HUES64 (cell line): ENCODE measurements at regions not wholly inside any gene's neighbourhood (a gene's known extent, or its start where the extent isn't known, plus 50 kb on each side); places are given as distances from the start of the nearest gene placed in this dataset.

Experiments
- H3K27ac ChIP-seq: 2 replicates; pipeline ENCODE4 v1.7.0; 2013; ENCODE audit warnings: low read depth, low read length, inconsistent platforms
- H3K27me3 ChIP-seq: 2 replicates; pipeline ENCODE4 v1.6.1; 2013; ENCODE audit warnings: mild to moderate bottlenecking, low read length; ENCODE audit not compliant: insufficient read depth
- H3K36me3 ChIP-seq: 2 replicates; pipeline ENCODE4 v1.6.1; 2013; ENCODE audit warnings: mild to moderate bottlenecking, low read length; ENCODE audit not compliant: insufficient read depth
- H3K4me1 ChIP-seq: 2 replicates; pipeline ENCODE4 v1.6.1; 2013; ENCODE audit warnings: mild to moderate bottlenecking, low read length, moderate library complexity; ENCODE audit not compliant: insufficient read depth
- H3K4me3 ChIP-seq: 2 replicates; pipeline ENCODE4 v1.5.1; 2013; ENCODE audit warnings: mild to moderate bottlenecking, low read length, moderate library complexity
- H3K9ac ChIP-seq: 2 replicates; pipeline ENCODE4 v1.6.1; 2013; ENCODE audit warnings: mild to moderate bottlenecking, low read depth, low read length
- H3K9me3 ChIP-seq: 2 replicates; pipeline ENCODE4 v1.6.1; 2013; ENCODE audit warnings: low read depth, low read length; ENCODE audit not compliant: insufficient read depth
- WGBS: fragments of 150-250, 120-280 bp; methylation state at CpG from one replicate; pipeline ENCODE4 v1.1.7; 2013; ENCODE audit warnings: missing lambda C conversion rate; 5-methylcytosine and 5-hydroxymethylcytosine counted together

- Histone ChIP-seq H3K4me1 (peaks cover 42% of the 10 kb centered on the region), H3K27ac (no peak overlapping the region), H3K9me3 (no peaks in the 10 kb centered on the region), H3K36me3 (no peaks in the 10 kb centered on the region), H3K4me3 (no peak overlapping the region), H3K9ac (no peak overlapping the region), H3K27me3 (peaks cover 16% of the 10 kb centered on the region)
- 90% methylated on average over 5 of the region's 5 CpGs for WGBS
Measured at GRCh38 chr1:37319284-37319683, 155.1 kb upstream of the ZC3H12A start.

- 42% methylated on average over 19 of the region's 19 CpGs for WGBS
- Histone ChIP-seq H3K9ac (no peak overlapping the region), H3K4me1 (peaks cover 4% of the 10 kb centered on the region; the same call in 1 of the 2 replicates), H3K36me3 (no peaks in the 10 kb centered on the region), H3K27me3 (no peaks in the 10 kb centered on the region), H3K9me3 (no peaks in the 10 kb centered on the region), H3K27ac (no peak overlapping the region), H3K4me3 (no peak overlapping the region)
Measured at GRCh38 chr1:37323486-37324377, 150.6 kb upstream of the ZC3H12A start.

GRCh38 chr1:37325010-37325409, 149.4 kb upstream of the ZC3H12A start:
- H3K27me3 ChIP-seq, result no peaks in the 10 kb centered on the region
- WGBS, result 70% methylated on average over 2 of the region's 2 CpGs
- no peaks in the 10 kb centered on the region for H3K36me3 ChIP-seq

GRCh38 chr1:37325509-37326437, 148.6 kb upstream of the ZC3H12A start:
- no peak overlapping the region for H3K4me3 ChIP-seq
- H3K36me3 ChIP-seq, result no peaks in the 10 kb centered on the region
- H3K27ac ChIP-seq, result peak overlapping the region; percentile 81
- H3K9me3 ChIP-seq, result no peaks in the 10 kb centered on the region
- peak overlapping the region; percentile 85 for H3K9ac ChIP-seq
- H3K4me1 ChIP-seq, result peaks cover 4% of the 10 kb centered on the region; the same call in 1 of the 2 replicates
- no peaks in the 10 kb centered on the region for H3K27me3 ChIP-seq
- WGBS, result 74% methylated on average over 11 of the region's 11 CpGs

More at GRCh38 chr1:37325010-37325409, 149.4 kb upstream of the ZC3H12A start:
- no peaks in the 10 kb centered on the region for H3K9me3 ChIP-seq
- H3K4me1 ChIP-seq, result peaks cover 4% of the 10 kb centered on the region; the same call in 1 of the 2 replicates
- no peak overlapping the region for H3K4me3 ChIP-seq
- no peak overlapping the region for H3K27ac ChIP-seq
- H3K9ac ChIP-seq, result no peak overlapping the region

GRCh38 chr1:37332126-37332525, 142.3 kb upstream of the ZC3H12A start:
- H3K4me1 ChIP-seq, result no peaks in the 10 kb centered on the region
- 93% methylated on average over 7 of the region's 9 CpGs for WGBS

GRCh38 chr1:37338658-37339057, 135.7 kb upstream of the ZC3H12A start:
- Histone ChIP-seq H3K4me1 (no peaks in the 10 kb centered on the region), H3K27me3 (no peaks in the 10 kb centered on the region), H3K27ac (no peak overlapping the region), H3K9ac (no peak overlapping the region), H3K36me3 (no peaks in the 10 kb centered on the region), H3K9me3 (no peaks in the 10 kb centered on the region), H3K4me3 (no peak overlapping the region)
- 87% methylated on average over 2 of the region's 2 CpGs for WGBS

More at GRCh38 chr1:37332126-37332525, 142.3 kb upstream of the ZC3H12A start:
- H3K9ac ChIP-seq, result no peak overlapping the region
- no peaks in the 10 kb centered on the region for H3K9me3 ChIP-seq
- H3K27me3 ChIP-seq, result no peaks in the 10 kb centered on the region
- no peak overlapping the region for H3K4me3 ChIP-seq
- H3K27ac ChIP-seq, result no peak overlapping the region
- no peaks in the 10 kb centered on the region for H3K36me3 ChIP-seq

- no peaks in the 10 kb centered on the region for H3K36me3 ChIP-seq
- WGBS, result 63% methylated on average over 6 of the region's 6 CpGs
Measured at GRCh38 chr1:37342736-37343135, 131.6 kb upstream of the ZC3H12A start.

GRCh38 chr1:37347104-37347649, 127.2 kb upstream of the ZC3H12A start:
- Histone ChIP-seq H3K27ac (no peak overlapping the region), H3K9me3 (no peaks in the 10 kb centered on the region), H3K4me1 (peaks cover 2% of the 10 kb centered on the region; the same call in 1 of the 2 replicates), H3K4me3 (no peak overlapping the region), H3K27me3 (no peaks in the 10 kb centered on the region), H3K9ac (no peak overlapping the region), H3K36me3 (no peaks in the 10 kb centered on the region)
- 90% methylated on average over 8 of the region's 8 CpGs for WGBS

More at GRCh38 chr1:37342736-37343135, 131.6 kb upstream of the ZC3H12A start:
- no peak overlapping the region for H3K27ac ChIP-seq
- H3K4me3 ChIP-seq, result no peak overlapping the region
- no peak overlapping the region for H3K9ac ChIP-seq
- H3K27me3 ChIP-seq, result no peaks in the 10 kb centered on the region
- no peaks in the 10 kb centered on the region for H3K4me1 ChIP-seq
- no peaks in the 10 kb centered on the region for H3K9me3 ChIP-seq

- Histone ChIP-seq H3K4me3 (no peak overlapping the region), H3K27me3 (no peaks in the 10 kb centered on the region), H3K4me1 (peaks cover 11% of the 10 kb centered on the region), H3K27ac (no peak overlapping the region), H3K9me3 (no peaks in the 10 kb centered on the region), H3K36me3 (no peaks in the 10 kb centered on the region), H3K9ac (no peak overlapping the region)
- 79% methylated on average over 6 of the region's 6 CpGs for WGBS
Measured at GRCh38 chr1:37353871-37354270, 120.5 kb upstream of the ZC3H12A start.

GRCh38 chr1:37354876-37355650, 119.3 kb upstream of the ZC3H12A start:
- no peak overlapping the region for H3K27ac ChIP-seq
- 88% methylated on average over 6 of the region's 7 CpGs for WGBS
- no peaks in the 10 kb centered on the region for H3K27me3 ChIP-seq
- H3K4me3 ChIP-seq, result no peak overlapping the region
- H3K9ac ChIP-seq, result no peak overlapping the region
- peaks cover 11% of the 10 kb centered on the region for H3K4me1 ChIP-seq
- no peaks in the 10 kb centered on the region for H3K9me3 ChIP-seq
- no peaks in the 10 kb centered on the region for H3K36me3 ChIP-seq
